Breast epithelium (tissue), 3 donors: ENCODE measurements at regions not wholly inside any gene's neighbourhood (a gene's known extent, or its start where the extent isn't known, plus 50 kb on each side); places are given as distances from the start of the nearest gene placed in this dataset.

ENCODE experiments used
- POLR2A ChIP-seq: fragments of 450-650 bp; IDR thresholded peaks from one replicate; pipeline ENCODE4 v1.6.1; 2016; ENCODE audit warnings: antibody characterized with exemption, mild to moderate bottlenecking, moderate library complexity
- POLR2AphosphoS5 ChIP-seq, 3 donors: sonication (generic); formaldehyde crosslinking; IDR thresholded peaks; one replicate each; pipeline ENCODE4 v1.6.1; 2017; ENCODE audit warnings: antibody characterized with exemption in 3 of 3
- TF ChIP-seq, protein P1 (sequence below), 3 donors: fragments of 450-650 bp; IDR thresholded peaks; one replicate each; pipeline ENCODE4 v1.5.1; 2016 to 2017; ENCODE audit warnings: antibody characterized with exemption in 3 of 3, mild to moderate bottlenecking in 3 of 3, moderate library complexity in 3 of 3

DNA sequence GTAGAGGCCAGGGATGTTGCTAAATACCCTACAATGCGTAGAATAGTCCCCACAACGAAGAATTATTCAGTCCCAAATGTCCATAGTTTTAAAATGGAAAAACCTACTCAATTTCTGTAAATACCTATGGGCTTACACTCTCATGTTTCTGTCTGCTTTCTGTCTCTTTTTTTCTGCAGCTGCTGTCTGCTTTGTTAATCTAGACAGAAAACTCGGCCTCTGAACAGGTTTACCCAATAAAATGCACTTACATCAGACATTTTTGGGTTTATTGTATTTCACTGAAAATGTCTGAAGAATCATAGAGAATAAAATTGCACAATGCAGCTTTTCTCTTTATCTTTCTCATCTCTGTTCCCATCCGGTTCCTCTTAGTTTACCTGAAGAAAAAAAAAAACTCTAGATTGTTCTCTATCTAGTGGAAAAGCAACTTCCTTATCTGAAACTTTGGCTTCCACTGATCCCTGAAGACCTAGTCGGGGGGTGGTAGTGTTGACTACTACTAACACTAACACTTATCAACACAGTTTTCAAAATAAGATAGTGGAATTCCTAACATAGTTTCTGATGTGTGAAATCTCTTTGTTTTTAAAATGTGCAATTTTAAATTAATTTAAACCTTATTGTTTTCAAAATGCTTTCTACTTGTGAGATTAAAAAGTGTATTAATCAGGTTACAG lies 76.9 kb upstream of the CCDC190 start:
- TF ChIP-seq, protein P1, sequence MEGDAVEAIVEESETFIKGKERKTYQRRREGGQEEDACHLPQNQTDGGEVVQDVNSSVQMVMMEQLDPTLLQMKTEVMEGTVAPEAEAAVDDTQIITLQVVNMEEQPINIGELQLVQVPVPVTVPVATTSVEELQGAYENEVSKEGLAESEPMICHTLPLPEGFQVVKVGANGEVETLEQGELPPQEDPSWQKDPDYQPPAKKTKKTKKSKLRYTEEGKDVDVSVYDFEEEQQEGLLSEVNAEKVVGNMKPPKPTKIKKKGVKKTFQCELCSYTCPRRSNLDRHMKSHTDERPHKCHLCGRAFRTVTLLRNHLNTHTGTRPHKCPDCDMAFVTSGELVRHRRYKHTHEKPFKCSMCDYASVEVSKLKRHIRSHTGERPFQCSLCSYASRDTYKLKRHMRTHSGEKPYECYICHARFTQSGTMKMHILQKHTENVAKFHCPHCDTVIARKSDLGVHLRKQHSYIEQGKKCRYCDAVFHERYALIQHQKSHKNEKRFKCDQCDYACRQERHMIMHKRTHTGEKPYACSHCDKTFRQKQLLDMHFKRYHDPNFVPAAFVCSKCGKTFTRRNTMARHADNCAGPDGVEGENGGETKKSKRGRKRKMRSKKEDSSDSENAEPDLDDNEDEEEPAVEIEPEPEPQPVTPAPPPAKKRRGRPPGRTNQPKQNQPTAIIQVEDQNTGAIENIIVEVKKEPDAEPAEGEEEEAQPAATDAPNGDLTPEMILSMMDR (IDR thresholded peaks at IDR 0.05), result no peak
- TF ChIP-seq POLR2AphosphoS5 (IDR thresholded peaks at IDR 0.05) (no peak), POLR2A (no peak)
